ENCODE measurements at regions not wholly inside any gene's neighbourhood (a gene's known extent, or its start where the extent isn't known, plus 50 kb on each side); places are given as distances from the start of the nearest gene placed in this dataset.

GRCh38 chr10:113294868-113295267, 258.0 kb upstream of the HABP2 start:
- Histone ChIP-seq H2AFZ (ENCODE audit: low read depth, low read length) (no peak overlapping the region), H3K36me3 (ENCODE audit: control insufficient read depth, insufficient read depth, low read length) (no peaks in the 10 kb centered on the region), H4K20me1 (replicated peaks; ENCODE audit: control insufficient read depth, insufficient read depth, low read length) (no peaks in the 10 kb centered on the region), H3K27ac (ENCODE audit: extremely low read depth, low read depth, low read length) (no peak overlapping the region), H3K79me2 (ENCODE audit: control insufficient read depth, insufficient read depth, low read length) (no peaks in the 10 kb centered on the region), H3K4me3 (no peak overlapping the region), H3K4me2 (ENCODE audit: insufficient read depth, low read length) (no peak overlapping the region), H3K9me1 (ENCODE audit: control insufficient read depth, insufficient read depth, low read length) (no peaks in the 10 kb centered on the region), H3K9ac (ENCODE audit: insufficient read depth in 1 of 2, low read depth in 2 of 2, low read length in 2 of 2) (no peak overlapping the region), H3K9me3 (replicated peaks; ENCODE audit: control insufficient read depth, insufficient read depth, low read depth, low read length) (no peaks in the 10 kb centered on the region), H3K27me3 (ENCODE audit: control insufficient read depth in 2 of 2, insufficient read depth in 2 of 2, low read length in 2 of 2) (peaks cover 0 to 19% of the 10 kb centered on the region in 2 experiments; a peak in 2 of 5 replicates), H3K4me1 (replicated peaks in 1 of 2; ENCODE audit: control insufficient read depth in 2 of 2, insufficient read depth in 2 of 2, low read length in 2 of 2) (no peaks in the 10 kb centered on the region)
- ChIA-PET CTCF (ENCODE audit: low intra/inter-chr PET ratio) (interaction anchor here (0.7 kb wide), 1 partner anchor 11 kb away, joined by 3 read pairs; no protein-coding TSS in a partner anchor), POLR2A (no interaction called here)
- no peak for DNase-seq (ENCODE audit: extremely low read depth in 1 of 4, low spot score in 3 of 4)
- no peak for FAIRE-seq
- in situ Hi-C loops (cut with MboI) = no loop called here
- 6% methylated on average over 3 of the region's 3 CpGs for WGBS (ENCODE audit: insufficient coverage, low coverage, missing lambda C conversion rate)
- no TSS peak for BruUV-seq (replicated peaks)
- TF ChIP-seq ZBTB8A (IDR thresholded peaks at IDR 0.05; ENCODE audit: partially characterized antibody) = no peak
- no peak for TF ChIP-seq ZNF639 (CRISPR knock-in tag; conservative IDR thresholded peaks at IDR 0.05 in 1 of 2, IDR thresholded peaks at IDR 0.05 in 1 of 2)
- TF ChIP-seq TFE3 (CRISPR knock-in tag; IDR thresholded peaks at IDR 0.05) = peak; percentile 62
- intact Hi-C loops (cut with micrococcal nuclease) = no loop called here
- ATAC-seq = no peak

Measured in K562 (cell line).